ENCODE measurements at regions not wholly inside any gene's neighbourhood (a gene's known extent, or its start where the extent isn't known, plus 50 kb on each side); places are given as distances from the start of the nearest gene placed in this dataset.
"Not testable (repeated sequence)": the region's sequence is repeated elsewhere in the genome, so short reads cannot be mapped to it uniquely, and the experiment has no call there.

DNA sequence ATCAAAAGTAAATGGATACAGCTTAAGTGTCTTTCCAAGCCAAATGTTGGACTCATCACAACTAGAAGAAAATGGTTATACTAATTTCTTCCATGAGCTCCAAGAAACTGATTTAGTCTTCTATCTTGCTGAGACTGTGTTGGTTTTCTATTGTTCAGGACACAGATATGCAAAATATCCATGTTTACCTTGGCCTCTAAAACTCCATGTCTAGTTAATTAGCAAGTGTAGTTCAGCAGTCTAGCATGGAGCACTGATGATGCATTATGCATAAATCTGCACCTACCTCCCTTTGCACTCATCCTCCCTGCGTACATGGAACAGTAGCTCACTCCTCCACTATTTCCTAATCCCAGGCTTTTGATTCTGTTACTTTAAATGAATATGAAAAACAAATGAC is 731.4 kb upstream of the CHAC2 start:
- Histone ChIP-seq H3K36me3 (no peaks in the 10 kb centered on the region), H3K27ac (no peak overlapping the region), H3K9me3 (no peaks in the 10 kb centered on the region), H3K4me1 (ENCODE audit: control insufficient read depth in 1 of 2, low read depth in 2 of 2) (no peaks in the 10 kb centered on the region), H3K27me3 (replicated peaks; ENCODE audit: insufficient read depth) (no peaks in the 10 kb centered on the region), H3K4me3 (no peak overlapping the region)
- ATAC-seq (ENCODE audit: insufficient number of reproducible peaks, low FRiP score, low read depth) (no peak), DNase-seq (ENCODE audit: low spot score) (no peak)
- TF ChIP-seq, protein P1, sequence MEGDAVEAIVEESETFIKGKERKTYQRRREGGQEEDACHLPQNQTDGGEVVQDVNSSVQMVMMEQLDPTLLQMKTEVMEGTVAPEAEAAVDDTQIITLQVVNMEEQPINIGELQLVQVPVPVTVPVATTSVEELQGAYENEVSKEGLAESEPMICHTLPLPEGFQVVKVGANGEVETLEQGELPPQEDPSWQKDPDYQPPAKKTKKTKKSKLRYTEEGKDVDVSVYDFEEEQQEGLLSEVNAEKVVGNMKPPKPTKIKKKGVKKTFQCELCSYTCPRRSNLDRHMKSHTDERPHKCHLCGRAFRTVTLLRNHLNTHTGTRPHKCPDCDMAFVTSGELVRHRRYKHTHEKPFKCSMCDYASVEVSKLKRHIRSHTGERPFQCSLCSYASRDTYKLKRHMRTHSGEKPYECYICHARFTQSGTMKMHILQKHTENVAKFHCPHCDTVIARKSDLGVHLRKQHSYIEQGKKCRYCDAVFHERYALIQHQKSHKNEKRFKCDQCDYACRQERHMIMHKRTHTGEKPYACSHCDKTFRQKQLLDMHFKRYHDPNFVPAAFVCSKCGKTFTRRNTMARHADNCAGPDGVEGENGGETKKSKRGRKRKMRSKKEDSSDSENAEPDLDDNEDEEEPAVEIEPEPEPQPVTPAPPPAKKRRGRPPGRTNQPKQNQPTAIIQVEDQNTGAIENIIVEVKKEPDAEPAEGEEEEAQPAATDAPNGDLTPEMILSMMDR (IDR thresholded peaks at IDR 0.05), result no peak

DNA sequence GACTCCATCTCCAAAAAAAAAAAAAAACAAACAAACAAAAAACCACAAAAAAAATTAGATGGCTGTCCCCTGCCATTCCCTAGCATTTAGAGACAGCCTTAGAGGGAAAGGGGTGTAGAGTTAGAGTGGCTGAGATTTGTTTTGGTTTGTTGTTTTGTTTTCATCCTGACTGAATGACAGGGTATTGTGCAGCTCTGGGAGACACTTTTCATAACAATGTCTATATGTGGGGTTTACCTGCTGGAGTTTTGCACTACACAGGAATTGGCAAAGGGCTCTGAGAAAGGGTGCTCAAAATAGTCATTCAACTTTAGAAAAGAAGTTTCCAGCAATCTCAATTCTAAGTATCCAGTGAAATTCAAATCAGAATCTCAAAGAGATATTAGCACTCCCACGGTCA is 732.5 kb upstream of the CHAC2 start:
- H3K36me3 ChIP-seq, result no peaks in the 10 kb centered on the region
- TF ChIP-seq, protein P1 (IDR thresholded peaks at IDR 0.05), result no peak
- H3K27me3 ChIP-seq (replicated peaks; ENCODE audit: insufficient read depth), result no peaks in the 10 kb centered on the region
- no peak overlapping the region for H3K27ac ChIP-seq
- ATAC-seq (ENCODE audit: insufficient number of reproducible peaks, low FRiP score, low read depth), result no peak
- H3K4me1 ChIP-seq (ENCODE audit: control insufficient read depth in 1 of 2, low read depth in 2 of 2), result no peaks in the 10 kb centered on the region
- DNase-seq (ENCODE audit: low spot score), result no peak
- H3K4me3 ChIP-seq, result no peak overlapping the region
- H3K9me3 ChIP-seq, result no peaks in the 10 kb centered on the region

DNA sequence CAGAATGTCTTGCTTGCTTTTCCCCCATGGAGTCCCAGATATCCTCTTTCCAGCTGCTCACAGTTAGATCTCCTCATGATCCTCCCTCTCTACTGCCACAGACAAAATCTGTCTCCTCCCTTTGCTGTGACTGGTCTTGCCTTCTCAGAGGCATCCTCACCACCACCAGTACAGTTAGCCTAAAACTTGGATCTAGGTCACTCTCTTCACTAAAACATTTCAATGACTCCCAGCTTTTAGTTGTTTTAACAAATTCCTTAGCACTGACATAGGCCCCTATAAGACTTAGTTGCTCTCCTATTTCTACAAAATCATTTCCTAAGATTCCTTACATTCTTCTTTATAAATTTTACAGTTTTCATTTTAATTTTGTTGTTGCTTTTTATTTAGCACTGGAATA is 734.2 kb upstream of the CHAC2 start:
- Histone ChIP-seq H3K4me1 (ENCODE audit: control insufficient read depth in 1 of 2, low read depth in 2 of 2) (no peaks in the 10 kb centered on the region), H3K4me3 (no peak overlapping the region), H3K27me3 (replicated peaks; ENCODE audit: insufficient read depth) (no peaks in the 10 kb centered on the region), H3K27ac (no peak overlapping the region), H3K9me3 (no peaks in the 10 kb centered on the region), H3K36me3 (no peaks in the 10 kb centered on the region)
- DNase-seq (ENCODE audit: low spot score) (no peak), ATAC-seq (ENCODE audit: insufficient number of reproducible peaks, low FRiP score, low read depth) (no peak)
- TF ChIP-seq, protein P1 (IDR thresholded peaks at IDR 0.05), result no peak

DNA sequence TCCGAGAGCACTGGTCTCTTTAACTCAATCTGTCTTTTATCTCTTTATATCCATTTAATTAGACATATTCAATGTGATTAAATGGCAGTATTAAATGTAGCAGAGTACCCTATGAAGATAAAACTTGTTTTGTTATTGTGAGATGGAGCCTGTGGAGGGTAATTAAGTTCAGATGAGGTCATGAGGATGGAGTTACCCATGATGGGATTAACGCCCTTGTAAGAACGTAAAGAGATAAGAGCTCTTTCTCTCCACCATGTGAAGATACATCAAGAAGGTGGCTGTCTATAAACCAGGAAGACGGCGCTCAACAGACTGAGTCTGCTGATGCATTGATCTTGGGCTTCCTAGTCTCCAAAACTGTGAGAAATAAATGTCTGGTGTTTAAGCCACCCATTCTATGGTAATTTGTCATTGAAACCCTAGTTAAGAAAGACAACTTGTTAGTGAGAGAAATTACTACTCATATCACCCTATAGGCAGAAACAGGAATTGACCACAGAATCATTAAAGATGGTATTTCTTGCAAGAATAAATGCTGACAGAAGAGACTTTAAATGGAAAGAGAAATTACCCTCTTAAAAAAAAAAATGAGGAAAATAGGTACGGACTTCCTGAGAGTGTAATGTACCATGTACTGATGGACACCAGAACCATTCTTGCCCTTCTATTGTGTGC is 738.7 kb upstream of the CHAC2 start:
- Histone ChIP-seq H3K4me1 (ENCODE audit: control insufficient read depth in 1 of 2, low read depth in 2 of 2) (no peaks in the 10 kb centered on the region), H3K27ac (no peak overlapping the region), H3K4me3 (no peak overlapping the region), H3K36me3 (no peaks in the 10 kb centered on the region), H3K9me3 (no peaks in the 10 kb centered on the region), H3K27me3 (replicated peaks; ENCODE audit: insufficient read depth) (no peaks in the 10 kb centered on the region)
- ATAC-seq (ENCODE audit: insufficient number of reproducible peaks, low FRiP score, low read depth) (no peak), DNase-seq (ENCODE audit: low spot score) (no peak)
- TF ChIP-seq, protein P1 (IDR thresholded peaks at IDR 0.05), result no peak

DNA sequence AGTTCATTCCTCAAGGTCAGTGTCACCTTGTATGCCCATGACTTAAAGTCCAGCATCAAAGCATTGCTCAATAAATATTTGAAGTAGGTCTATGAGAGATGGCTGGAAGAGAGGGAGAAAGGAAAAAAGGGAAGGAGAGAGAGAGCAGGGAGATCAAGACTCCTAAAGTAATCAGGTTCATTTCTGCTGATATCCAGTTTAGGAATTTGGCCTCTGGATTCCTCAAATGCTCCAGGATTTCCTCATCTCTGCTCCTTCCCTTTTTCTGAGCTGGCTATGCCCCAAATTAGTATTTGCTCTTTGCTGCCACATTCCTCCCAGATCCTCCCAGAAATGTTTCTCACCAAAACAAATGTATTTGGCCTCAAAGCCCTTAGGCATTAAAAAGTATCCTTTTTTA is 739.4 kb upstream of the CHAC2 start:
- Histone ChIP-seq H3K4me1 (ENCODE audit: control insufficient read depth in 1 of 2, low read depth in 2 of 2) (no peaks in the 10 kb centered on the region), H3K36me3 (no peaks in the 10 kb centered on the region), H3K27me3 (replicated peaks; ENCODE audit: insufficient read depth) (no peaks in the 10 kb centered on the region), H3K4me3 (no peak overlapping the region), H3K9me3 (no peaks in the 10 kb centered on the region), H3K27ac (no peak overlapping the region)
- DNase-seq (ENCODE audit: low spot score), result no peak
- TF ChIP-seq, protein P1 (IDR thresholded peaks at IDR 0.05), result no peak
- ATAC-seq (ENCODE audit: insufficient number of reproducible peaks, low FRiP score, low read depth), result no peak

DNA sequence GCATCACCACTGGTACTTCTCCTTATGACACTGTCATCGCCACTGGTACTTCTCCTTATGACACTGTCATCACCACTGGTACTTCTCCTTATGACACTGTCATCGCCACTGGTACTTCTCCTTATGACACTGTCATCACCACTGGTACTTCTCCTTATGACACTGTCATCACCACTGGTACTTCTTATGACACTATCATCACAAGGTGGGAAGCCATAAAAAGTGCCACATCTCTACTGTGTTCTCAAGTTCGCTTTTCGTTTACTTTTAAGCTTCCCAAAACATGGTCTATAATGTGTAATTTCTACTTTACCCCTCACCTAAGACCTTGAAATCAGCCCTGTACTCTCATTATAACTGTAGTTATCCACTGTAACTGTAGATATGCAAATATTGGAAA is 745.4 kb upstream of the CHAC2 start:
- not testable (repeated sequence) for H3K27ac ChIP-seq; H3K4me1 ChIP-seq (ENCODE audit: control insufficient read depth in 1 of 2, low read depth in 2 of 2); H3K36me3 ChIP-seq; ATAC-seq (ENCODE audit: insufficient number of reproducible peaks, low FRiP score, low read depth); H3K4me3 ChIP-seq; H3K9me3 ChIP-seq; DNase-seq (ENCODE audit: low spot score); H3K27me3 ChIP-seq (replicated peaks; ENCODE audit: insufficient read depth)

Data from thoracic aorta (tissue), 2 donors.